Activated CD4-positive, alpha-beta T cell treated with anti-CD3 and anti-CD28 coated beads, Interleukin-2, amount 10 ng/mL, durations not matched to agents 24 days and 14 days (primary cell): ENCODE measurements at regions not wholly inside any gene's neighbourhood (a gene's known extent, or its start where the extent isn't known, plus 50 kb on each side); places are given as distances from the start of the nearest gene placed in this dataset.

Source experiments
- DNase-seq: peaks from one replicate; pipeline ENCODE4 v3.0.0; 2022
- H3K27ac Mint-ChIP-seq: one replicate; pipeline ENCODE4 v1.8.0; 2022; ENCODE audit warnings: mild to moderate bottlenecking, mixed read lengths
- H3K27me3 Mint-ChIP-seq: one replicate; pipeline ENCODE4 v1.8.0; 2022; ENCODE audit warnings: mixed read lengths
- H3K36me3 Mint-ChIP-seq: one replicate; pipeline ENCODE4 v1.8.0; 2022; ENCODE audit warnings: low read depth, mild to moderate bottlenecking, mixed read lengths
- H3K4me1 Mint-ChIP-seq: one replicate; pipeline ENCODE4 v1.8.0; 2021; ENCODE audit warnings: mixed read lengths
- H3K4me3 Mint-ChIP-seq: one replicate; pipeline ENCODE4 v1.8.0; 2022; ENCODE audit warnings: mild to moderate bottlenecking, moderate library complexity, mixed read lengths
- H3K9me3 Mint-ChIP-seq: one replicate; pipeline ENCODE4 v1.8.0; 2021; ENCODE audit warnings: mixed read lengths
- intact Hi-C: fragments of 100-400 bp; cut with micrococcal nuclease; formaldehyde crosslinking; loops from one replicate; pipeline ENCODE4 v1.15.1; 2023

DNA sequence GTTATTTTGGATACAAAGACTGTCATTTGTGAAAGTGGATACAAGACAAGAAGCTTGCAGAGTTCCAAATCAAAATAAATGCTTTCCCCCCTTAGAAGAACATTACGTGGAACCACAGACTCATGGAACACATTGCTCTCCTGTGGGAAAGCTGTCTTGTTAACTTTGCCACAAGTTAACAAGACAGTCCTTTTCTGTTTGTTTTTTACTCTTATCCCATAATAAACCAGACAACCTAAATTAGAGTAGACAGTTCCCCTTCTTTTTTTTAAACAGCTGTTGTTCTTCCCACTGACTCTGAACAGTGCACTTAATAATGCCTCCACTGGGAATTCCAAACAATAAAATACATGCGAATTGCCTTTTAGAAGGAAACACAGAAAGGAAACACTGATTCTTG, 255.3 kb upstream of the UBE2E2 start:
- Mint-ChIP-seq H3K27ac (no peak overlapping the region), H3K36me3 (no peaks in the 10 kb centered on the region), H3K9me3 (no peaks in the 10 kb centered on the region), H3K4me1 (no peaks in the 10 kb centered on the region), H3K27me3 (no peaks in the 10 kb centered on the region), H3K4me3 (no peak overlapping the region)
- intact Hi-C loops: no loop called here
- DNase-seq: no peak

DNA sequence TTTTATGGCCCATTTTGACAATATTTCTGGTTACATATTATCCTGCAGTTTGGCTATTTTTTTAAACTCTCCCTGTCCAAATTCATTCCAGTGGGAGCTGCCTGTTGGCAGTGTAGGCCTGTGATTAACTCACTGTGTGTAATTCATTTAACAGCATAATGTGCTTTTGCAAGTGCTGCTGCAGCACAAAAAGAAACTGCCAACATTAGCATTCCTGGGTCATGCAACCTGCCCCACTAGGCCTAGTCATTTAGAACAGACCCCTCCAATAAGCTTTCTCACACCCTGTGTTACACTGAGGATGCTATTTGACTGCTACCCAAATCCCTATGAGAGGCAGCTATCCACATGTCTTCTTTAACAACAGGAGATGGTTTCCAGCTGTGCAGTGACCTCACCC, 251.2 kb upstream of the UBE2E2 start:
- no peak for DNase-seq
- intact Hi-C loops: no loop called here
- Mint-ChIP-seq H3K4me3 (no peak overlapping the region), H3K36me3 (no peaks in the 10 kb centered on the region), H3K9me3 (no peaks in the 10 kb centered on the region), H3K27me3 (no peaks in the 10 kb centered on the region), H3K4me1 (no peaks in the 10 kb centered on the region), H3K27ac (no peak overlapping the region)

DNA sequence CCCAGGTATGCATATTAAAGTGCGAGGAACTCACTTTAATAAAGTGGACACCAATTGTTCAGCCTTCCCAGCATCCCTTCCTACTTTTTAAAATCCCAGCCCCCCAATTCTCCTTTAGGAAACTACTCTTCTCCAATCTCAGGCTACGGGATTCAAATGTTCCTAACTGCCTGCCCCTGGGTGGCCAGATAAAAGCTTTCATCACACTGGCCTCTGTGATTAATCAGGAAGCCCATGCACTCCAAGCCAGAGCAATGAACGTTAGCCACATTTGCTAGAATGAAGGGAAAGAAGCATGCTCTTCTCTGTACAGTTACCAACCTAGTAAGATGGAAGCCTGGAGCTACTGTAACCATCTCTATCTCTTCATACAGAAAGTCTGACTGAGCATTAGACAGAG, 250.3 kb upstream of the UBE2E2 start:
- Mint-ChIP-seq H3K9me3 (no peaks in the 10 kb centered on the region), H3K4me1 (no peaks in the 10 kb centered on the region), H3K27ac (no peak overlapping the region), H3K27me3 (no peaks in the 10 kb centered on the region), H3K36me3 (no peaks in the 10 kb centered on the region), H3K4me3 (no peak overlapping the region)
- intact Hi-C loops: no loop called here
- DNase-seq: no peak

DNA sequence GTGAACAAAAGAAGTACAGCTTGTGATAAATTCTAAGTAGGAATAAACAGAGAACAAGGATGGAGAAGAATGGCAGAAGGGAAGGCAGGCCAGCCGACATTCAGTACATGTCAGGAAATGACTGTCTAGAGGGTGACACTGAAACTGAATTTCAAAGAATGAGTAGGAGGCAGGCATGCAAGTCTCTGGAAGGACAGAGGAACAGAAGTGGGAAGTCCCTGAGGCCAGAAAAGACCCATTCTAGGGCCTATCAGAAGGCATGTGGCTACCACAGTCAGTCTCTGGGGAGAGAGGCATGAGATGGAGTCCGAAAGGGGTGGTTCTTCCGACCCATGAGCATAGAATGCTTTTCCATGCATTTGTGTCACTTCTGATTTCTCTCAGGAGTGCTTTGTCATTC, 243.5 kb upstream of the UBE2E2 start:
- Mint-ChIP-seq H3K27ac (no peak overlapping the region), H3K27me3 (no peaks in the 10 kb centered on the region), H3K36me3 (no peaks in the 10 kb centered on the region), H3K4me3 (no peak overlapping the region), H3K4me1 (peaks cover 2% of the 10 kb centered on the region), H3K9me3 (no peaks in the 10 kb centered on the region)
- intact Hi-C loops: no loop called here
- DNase-seq: no peak

DNA sequence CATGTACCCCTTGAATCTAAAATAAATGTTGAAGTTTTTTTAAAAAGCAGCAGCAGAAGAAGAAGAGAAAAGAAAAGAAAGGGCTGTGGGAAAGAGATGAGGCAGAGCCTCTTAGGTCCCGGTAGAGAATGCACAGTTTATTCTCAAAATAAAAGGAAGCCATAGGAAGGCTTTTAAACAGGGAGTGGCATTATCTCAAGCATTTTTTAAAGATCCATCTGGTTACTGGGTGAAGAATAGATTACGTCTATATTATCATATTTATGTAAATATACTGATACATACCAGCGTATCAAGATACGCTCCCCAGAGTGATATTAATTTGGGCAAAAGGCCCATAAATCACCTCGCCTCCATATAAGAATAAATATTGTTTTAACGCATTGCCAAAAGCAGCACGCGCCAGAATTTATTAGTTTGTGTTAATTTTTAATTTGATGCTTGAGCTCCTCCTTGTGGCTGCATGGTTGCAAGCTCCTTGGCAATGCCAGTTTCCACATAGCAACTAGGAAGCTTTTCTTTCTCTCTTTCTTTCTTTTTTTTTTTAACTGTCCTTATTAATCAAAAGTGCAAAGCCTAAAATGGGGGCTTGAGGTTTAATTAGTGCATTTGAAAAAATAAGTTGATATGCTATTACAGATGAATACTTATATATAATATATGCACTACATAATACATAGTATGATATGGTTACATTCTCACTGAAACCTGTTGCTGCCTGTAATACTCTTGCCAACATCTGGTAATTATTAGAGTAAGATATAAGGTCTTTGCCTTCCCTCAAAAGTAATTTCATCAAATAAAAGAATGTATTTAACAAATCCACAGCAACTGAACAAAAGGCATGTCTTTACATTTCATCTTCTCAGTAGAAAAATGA, 242.8 kb upstream of the UBE2E2 start:
- intact Hi-C loops: no loop called here

DNA sequence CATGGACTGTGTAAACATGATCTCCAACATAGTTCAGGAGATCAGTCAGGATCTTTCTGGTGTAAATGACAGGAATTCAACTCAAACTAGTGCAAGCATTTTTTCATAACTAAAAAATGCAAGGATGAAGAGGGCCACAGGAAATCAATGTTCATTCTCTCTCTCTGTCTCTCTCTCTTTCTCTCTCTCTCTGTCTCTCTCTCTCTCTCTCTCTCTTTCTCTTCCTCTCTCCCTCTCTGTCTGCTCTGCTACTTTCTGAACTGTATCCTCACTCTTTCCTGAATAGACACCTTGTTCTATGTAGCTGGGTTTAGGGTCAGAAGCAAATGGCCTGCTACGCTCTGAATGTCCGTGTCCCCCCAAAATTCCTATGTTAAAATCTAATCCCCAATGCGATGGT, 240.9 kb upstream of the UBE2E2 start:
- DNase-seq: no peak
- intact Hi-C loops: no loop called here
- Mint-ChIP-seq H3K36me3 (no peaks in the 10 kb centered on the region), H3K9me3 (no peaks in the 10 kb centered on the region), H3K27me3 (no peaks in the 10 kb centered on the region), H3K4me1 (peaks cover 2% of the 10 kb centered on the region), H3K4me3 (no peak overlapping the region), H3K27ac (no peak overlapping the region)

More for the DNA sequence above, 242.8 kb upstream of the UBE2E2 start:
- Mint-ChIP-seq H3K9me3 (no peaks in the 10 kb centered on the region), H3K27ac (no peak overlapping the region), H3K27me3 (no peaks in the 10 kb centered on the region), H3K4me3 (no peak overlapping the region), H3K36me3 (no peaks in the 10 kb centered on the region), H3K4me1 (peaks cover 2% of the 10 kb centered on the region)
- no peak for DNase-seq

DNA sequence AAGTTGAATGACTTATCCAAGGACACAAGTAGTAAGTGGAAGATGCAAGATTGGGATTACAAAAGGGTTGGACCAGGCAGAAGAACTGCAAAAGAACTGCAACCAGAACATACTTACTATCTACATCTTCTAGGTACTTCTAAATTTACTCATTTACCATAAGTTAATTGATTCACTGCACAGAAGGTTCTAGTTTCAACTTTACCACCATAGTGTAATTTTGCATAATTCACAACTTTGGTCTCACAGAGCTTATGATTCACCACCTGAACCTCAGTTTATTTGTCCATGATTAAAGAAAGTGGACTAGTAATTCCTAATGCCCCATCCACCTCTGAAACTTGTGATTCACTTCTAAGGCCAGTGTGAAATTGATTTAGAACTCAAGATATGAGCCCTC, 236.8 kb upstream of the UBE2E2 start:
- Mint-ChIP-seq H3K9me3 (no peaks in the 10 kb centered on the region), H3K4me3 (no peak overlapping the region), H3K36me3 (no peaks in the 10 kb centered on the region), H3K4me1 (no peaks in the 10 kb centered on the region), H3K27me3 (no peaks in the 10 kb centered on the region), H3K27ac (no peak overlapping the region)
- no peak for DNase-seq
- intact Hi-C loops: no loop called here

DNA sequence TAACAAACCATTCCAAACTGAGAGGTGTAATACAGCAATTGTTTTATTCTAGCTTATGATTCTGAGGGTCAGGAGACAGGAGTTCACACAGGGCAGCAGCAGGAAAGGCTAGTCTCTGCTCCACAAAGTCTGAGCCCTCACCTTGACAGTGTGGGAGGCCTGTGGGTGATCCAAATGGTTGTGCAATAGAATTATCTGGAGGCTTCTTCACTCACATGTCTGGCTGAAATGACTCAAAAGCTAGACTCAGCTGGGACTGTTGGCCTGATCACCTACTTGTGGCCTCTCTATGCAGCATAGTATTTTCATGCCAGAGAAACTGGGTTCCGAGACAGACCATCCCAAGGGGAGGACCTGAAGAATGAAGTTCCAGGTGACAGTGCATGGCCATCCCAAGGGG, 233.9 kb upstream of the UBE2E2 start:
- no peaks in the 10 kb centered on the region for H3K9me3 Mint-ChIP-seq
- no peaks in the 10 kb centered on the region for H3K36me3 Mint-ChIP-seq
- H3K27ac Mint-ChIP-seq: no peak overlapping the region
- H3K4me1 Mint-ChIP-seq: no peaks in the 10 kb centered on the region
- intact Hi-C loops: no loop called here
- no peak overlapping the region for H3K4me3 Mint-ChIP-seq
- no peaks in the 10 kb centered on the region for H3K27me3 Mint-ChIP-seq
- DNase-seq: no peak

DNA sequence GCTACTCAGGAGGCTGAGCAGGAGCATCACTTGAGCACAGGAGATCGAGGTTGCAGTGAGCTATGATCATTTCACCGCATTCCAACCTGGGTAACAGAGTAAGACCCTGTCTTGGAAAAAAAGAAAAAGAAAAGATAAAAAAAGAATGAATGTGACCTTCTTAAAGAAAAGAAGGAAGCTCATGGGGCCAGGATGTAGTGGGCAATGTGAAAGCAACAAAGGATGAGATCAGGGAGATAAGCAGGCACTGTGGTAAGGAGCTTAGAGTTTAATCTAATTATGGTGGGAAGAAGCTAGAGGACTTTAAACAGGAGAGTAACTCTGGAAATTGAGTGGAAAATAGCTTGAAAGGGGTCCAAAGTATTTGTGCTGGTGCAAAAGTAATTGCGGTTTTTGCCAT, 231.6 kb upstream of the UBE2E2 start:
- Mint-ChIP-seq H3K27ac (no peak overlapping the region), H3K4me1 (no peaks in the 10 kb centered on the region), H3K9me3 (no peaks in the 10 kb centered on the region), H3K36me3 (no peaks in the 10 kb centered on the region), H3K4me3 (no peak overlapping the region), H3K27me3 (no peaks in the 10 kb centered on the region)
- no peak for DNase-seq
- intact Hi-C loops: no loop called here

DNA sequence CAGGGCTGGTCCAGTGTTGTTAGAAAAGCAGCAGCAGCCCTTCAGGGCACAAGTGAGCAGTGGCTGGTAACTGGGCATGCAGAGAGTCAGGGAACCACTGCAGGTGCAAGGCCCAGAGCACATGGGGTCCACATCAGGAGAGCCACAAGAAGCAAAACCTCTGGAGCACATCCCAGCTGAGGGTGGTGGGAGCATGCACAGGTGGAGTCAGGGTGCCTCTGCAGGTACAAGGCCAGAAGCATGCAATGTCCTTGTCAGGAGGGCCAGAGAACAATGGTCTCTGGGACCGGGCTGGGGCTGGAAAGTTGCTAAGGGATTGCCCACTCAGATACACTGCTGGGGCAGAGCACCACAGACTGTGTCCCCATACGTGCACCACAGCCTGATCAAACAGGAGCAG, 226.1 kb upstream of the UBE2E2 start:
- intact Hi-C loops: no loop called here
- Mint-ChIP-seq H3K4me1 (no peaks in the 10 kb centered on the region), H3K9me3 (no peaks in the 10 kb centered on the region), H3K4me3 (no peak overlapping the region), H3K27ac (no peak overlapping the region), H3K36me3 (no peaks in the 10 kb centered on the region), H3K27me3 (no peaks in the 10 kb centered on the region)
- no peak for DNase-seq

DNA sequence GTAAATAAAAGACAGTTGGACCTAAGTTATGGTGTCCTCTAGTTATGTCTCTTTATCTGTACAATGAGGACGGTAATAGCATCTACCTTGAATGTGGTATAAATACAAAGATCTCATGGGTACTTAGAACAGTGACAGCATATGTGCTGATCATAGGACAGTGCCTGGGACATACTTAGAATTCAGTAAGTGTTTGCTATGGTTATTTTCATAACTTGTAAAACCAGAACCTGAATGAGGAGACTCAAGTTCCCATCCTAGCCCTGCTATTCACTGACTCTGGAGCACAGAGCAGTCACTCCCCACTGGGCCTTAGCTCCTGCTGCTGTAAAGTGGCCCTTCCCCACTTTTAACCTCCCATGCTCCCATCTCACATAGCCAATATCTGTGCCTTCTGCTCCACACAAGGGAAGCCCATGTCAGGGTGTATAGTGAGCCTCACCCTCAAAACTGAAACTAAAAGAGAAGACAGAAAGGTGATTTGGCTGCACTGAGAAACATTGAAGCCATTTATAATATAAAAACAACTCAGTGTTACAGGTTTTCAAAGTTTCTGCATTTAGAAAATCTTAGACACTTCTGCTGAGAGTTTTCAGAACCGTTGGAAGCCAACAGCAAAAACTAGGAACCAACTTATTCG, 225.4 kb upstream of the UBE2E2 start:
- no peaks in the 10 kb centered on the region for H3K36me3 Mint-ChIP-seq
- no peaks in the 10 kb centered on the region for H3K4me1 Mint-ChIP-seq
- H3K27ac Mint-ChIP-seq: no peak overlapping the region
- H3K9me3 Mint-ChIP-seq: no peaks in the 10 kb centered on the region
- no peaks in the 10 kb centered on the region for H3K27me3 Mint-ChIP-seq
- DNase-seq: no peak
- intact Hi-C loops: no loop called here
- no peak overlapping the region for H3K4me3 Mint-ChIP-seq

DNA sequence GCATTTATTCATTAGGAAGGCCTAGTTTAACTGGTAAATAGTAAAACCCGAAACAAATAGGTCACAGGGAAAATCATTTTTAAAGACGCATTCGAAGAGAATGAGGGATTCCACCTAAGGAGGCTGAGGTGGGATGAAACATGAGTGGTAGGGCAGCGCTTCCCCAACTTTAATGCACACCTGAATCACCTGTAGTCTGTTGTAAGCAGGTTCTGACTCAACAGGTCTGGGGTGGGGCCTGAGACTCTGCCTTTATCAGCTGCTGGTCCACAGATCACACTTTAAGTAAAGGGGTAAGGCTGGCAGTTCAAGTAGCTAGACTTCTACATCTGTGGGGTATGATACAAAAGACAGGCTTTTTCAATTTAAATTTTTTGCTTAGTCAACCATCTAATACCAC, 223.5 kb upstream of the UBE2E2 start:
- H3K27me3 Mint-ChIP-seq: no peaks in the 10 kb centered on the region
- no peaks in the 10 kb centered on the region for H3K9me3 Mint-ChIP-seq
- no peaks in the 10 kb centered on the region for H3K4me1 Mint-ChIP-seq
- no peak for DNase-seq
- no peak overlapping the region for H3K27ac Mint-ChIP-seq
- H3K4me3 Mint-ChIP-seq: no peak overlapping the region
- H3K36me3 Mint-ChIP-seq: no peaks in the 10 kb centered on the region
- intact Hi-C loops: no loop called here

DNA sequence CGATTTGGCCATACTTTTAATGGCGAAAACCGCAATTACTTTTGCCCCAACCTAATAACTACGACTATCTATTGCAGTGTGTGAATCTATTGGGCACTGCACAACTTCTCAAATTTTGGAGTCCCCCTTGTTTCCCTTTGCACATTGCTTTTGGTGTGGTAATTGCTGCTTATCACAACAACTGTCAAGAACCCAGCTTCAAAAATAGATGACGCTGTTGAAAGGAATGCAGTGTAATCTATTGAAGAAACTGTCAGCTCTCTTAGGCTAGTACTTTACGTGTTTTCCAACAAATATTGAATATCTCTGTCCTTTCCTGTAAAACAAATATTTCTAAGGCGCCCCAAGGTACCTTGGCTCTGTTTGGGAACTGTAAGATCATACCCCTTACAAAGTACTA, 222.8 kb upstream of the UBE2E2 start:
- intact Hi-C loops: no loop called here
- Mint-ChIP-seq H3K27me3 (no peaks in the 10 kb centered on the region), H3K9me3 (no peaks in the 10 kb centered on the region), H3K27ac (no peak overlapping the region), H3K36me3 (no peaks in the 10 kb centered on the region), H3K4me1 (no peaks in the 10 kb centered on the region), H3K4me3 (no peak overlapping the region)
- DNase-seq: no peak

DNA sequence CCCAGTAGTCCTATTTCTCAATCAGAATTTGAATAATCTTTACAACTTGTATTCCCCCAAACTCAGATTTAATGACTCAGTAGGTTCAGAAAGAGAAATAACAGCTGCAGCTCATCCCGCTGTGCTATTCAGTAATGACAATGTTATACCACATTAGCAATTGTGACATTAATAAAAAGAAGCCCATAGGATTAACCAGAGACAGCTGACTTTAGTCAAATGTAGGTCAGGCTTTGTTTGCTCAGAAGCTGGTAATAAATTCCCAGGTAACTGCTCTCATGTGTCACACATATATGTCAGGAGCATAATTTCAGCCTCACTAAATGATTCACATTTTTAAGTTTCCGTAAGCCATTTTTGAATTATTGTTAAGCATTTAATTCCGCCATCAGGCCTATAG, 222.0 kb upstream of the UBE2E2 start:
- no peaks in the 10 kb centered on the region for H3K4me1 Mint-ChIP-seq
- no peaks in the 10 kb centered on the region for H3K9me3 Mint-ChIP-seq
- DNase-seq: no peak
- intact Hi-C loops: no loop called here
- no peaks in the 10 kb centered on the region for H3K36me3 Mint-ChIP-seq
- no peak overlapping the region for H3K27ac Mint-ChIP-seq
- no peaks in the 10 kb centered on the region for H3K27me3 Mint-ChIP-seq
- no peak overlapping the region for H3K4me3 Mint-ChIP-seq

DNA sequence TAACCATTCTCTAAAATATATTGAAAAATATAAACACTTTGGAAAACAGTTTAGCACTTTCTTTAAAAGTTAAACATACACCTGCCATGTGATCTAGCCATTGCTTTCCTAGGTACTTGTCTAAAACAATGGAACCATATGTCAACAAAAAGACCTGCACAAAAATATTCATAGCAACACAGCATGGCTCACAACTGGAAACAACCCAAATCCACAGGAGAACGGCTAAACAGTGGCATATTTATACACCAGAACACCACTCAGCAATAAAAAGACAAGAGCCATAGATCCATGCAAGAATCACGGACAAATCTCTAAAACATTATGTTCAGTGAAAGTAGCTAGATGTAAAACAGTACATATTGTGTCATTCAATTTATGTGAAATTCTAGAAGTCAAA, 221.3 kb upstream of the UBE2E2 start:
- DNase-seq: no peak
- H3K4me1 Mint-ChIP-seq: no peaks in the 10 kb centered on the region
- no peaks in the 10 kb centered on the region for H3K9me3 Mint-ChIP-seq
- no peak overlapping the region for H3K4me3 Mint-ChIP-seq
- H3K27me3 Mint-ChIP-seq: no peaks in the 10 kb centered on the region
- intact Hi-C loops: no loop called here
- no peak overlapping the region for H3K27ac Mint-ChIP-seq
- no peaks in the 10 kb centered on the region for H3K36me3 Mint-ChIP-seq
